GM12878 (cell line): ENCODE measurements at regions not wholly inside any gene's neighbourhood (a gene's known extent, or its start where the extent isn't known, plus 50 kb on each side); places are given as distances from the start of the nearest gene placed in this dataset.

Source experiments
- ATAC-seq: fragments of 200-7000 bp; cut with Tn5 transposase; 3 replicates; pipeline ENCODE4 v1.9.1; 2020; ENCODE audit warnings: mild to moderate bottlenecking, moderate library complexity
- BruUV-seq: library from RNA; stranded (reverse); fragments of 400-500 nt; replicated peaks from 2 replicates; lab custom pipeline; 2021; lab: Mats Ljungman, UMichigan
- CTCF ChIA-PET: fragments of 300-600 bp; sonication (Branson Sonifier 250); formaldehyde crosslinking; extraction: SDS; loops from one replicate; lab custom pipeline; 2021; ENCODE audit warnings: inconsistent platforms; lab: Yijun Ruan, JAX
- POLR2A ChIA-PET: fragments of 350-600 bp; formaldehyde crosslinking; extraction: SDS; loops from one replicate; lab custom pipeline; 2021; ENCODE audit warnings: inconsistent platforms; lab: Charles Lee
- RAD21 ChIA-PET: fragments of 300-600 bp; sonication (Branson Sonifier 250); formaldehyde crosslinking; loops from one replicate; lab custom pipeline; 2023; ENCODE audit warnings: antibody characterized with exemption; ENCODE audit not compliant: unreplicated experiment; lab: Charles Lee
- SMC1A ChIA-PET: fragments of 300-600 bp; sonication (Branson Sonifier 250); formaldehyde crosslinking; loops from one replicate; lab custom pipeline; 2023; ENCODE audit not compliant: unreplicated experiment, uncharacterized antibody; lab: Charles Lee
- DNase-seq: peaks from one replicate; pipeline ENCODE4 v3.0.0-alpha.2; 2011; ENCODE audit warnings: low read depth, low spot score
- FAIRE-seq: peaks from 3 replicates; lab custom pipeline; 2011; peaks lifted over from hg19 to GRCh38; lab: Jason Lieb, UNC
- H2AFZ ChIP-seq: 2 replicates; pipeline ENCODE4 v1.6.0; 2011; ENCODE audit warnings: low read depth, low read length, control low read depth; ENCODE audit not compliant: control insufficient read depth
- H3K27ac ChIP-seq: 2 replicates; pipeline ENCODE4 v1.5.1; 2011; ENCODE audit warnings: control low read depth; ENCODE audit not compliant: control insufficient read depth, insufficient read depth
- H3K27me3 ChIP-seq, 2 experiments: replicated peaks in 1 of 2; 2 replicates each; pipeline versions ENCODE4 v1.6.0 to v1.6.1; 2011; ENCODE audit warnings: low read length in 1 of 2; ENCODE audit not compliant: control insufficient read depth in 2 of 2, insufficient read depth in 2 of 2
- H3K36me3 ChIP-seq, 2 experiments: 2 replicates each; pipeline ENCODE4 v1.5.1; 2011; ENCODE audit warnings: low read length in 1 of 2; ENCODE audit not compliant: control insufficient read depth in 2 of 2, insufficient read depth in 2 of 2
- H3K4me1 ChIP-seq: 2 replicates; pipeline ENCODE4 v1.6.1; 2011; ENCODE audit warnings: mild to moderate bottlenecking, low read length, moderate library complexity, mixed read lengths; ENCODE audit not compliant: control insufficient read depth, insufficient read depth
- H3K4me2 ChIP-seq: 2 replicates; pipeline ENCODE4 v1.6.0; 2011; ENCODE audit warnings: control low read depth; ENCODE audit not compliant: control insufficient read depth, insufficient read depth
- H3K4me3 ChIP-seq: fragments of 200-600 bp; sonication (generic); 2 replicates; pipeline ENCODE4 v1.5.1; 2016
- H3K79me2 ChIP-seq: 2 replicates; pipeline ENCODE4 v1.6.0; 2011; ENCODE audit warnings: low read length; ENCODE audit not compliant: control insufficient read depth, insufficient read depth
- H3K9ac ChIP-seq: 2 replicates; pipeline ENCODE4 v1.8.0; 2011; ENCODE audit warnings: low read length, control low read depth, mixed read lengths; ENCODE audit not compliant: control insufficient read depth, insufficient read depth
- H3K9me3 ChIP-seq: replicated peaks from 3 replicates; pipeline ENCODE4 v1.5.1; 2011; ENCODE audit warnings: mild to moderate bottlenecking, low read length; ENCODE audit not compliant: control insufficient read depth, insufficient read depth
- H4K20me1 ChIP-seq: 2 replicates; pipeline ENCODE4 v1.6.0; 2011; ENCODE audit not compliant: control insufficient read depth, insufficient read depth
- BRCA1 ChIP-seq: IDR thresholded peaks from 2 replicates; pipeline ENCODE4 v1.6.1; 2011; ENCODE audit warnings: low read depth, low read length, improper control_type of control experiment
- NFIC ChIP-seq: IDR thresholded peaks from 2 replicates; pipeline ENCODE4 v1.6.1; 2012; ENCODE audit warnings: low read depth, mild to moderate bottlenecking, inconsistent platforms, low read length, moderate library complexity
- NR2C1 ChIP-seq: fragments of 450-650 bp; IDR thresholded peaks from 2 replicates; pipeline ENCODE4 v1.6.1; 2017; ENCODE audit warnings: antibody characterized with exemption, mild to moderate bottlenecking, moderate library complexity
- PAX5 ChIP-seq: IDR thresholded peaks from 2 replicates; pipeline ENCODE4 v1.6.1; 2011; ENCODE audit warnings: low read depth, low read length, borderline replicate concordance
- RAD51 ChIP-seq: fragments of 450-650 bp; IDR thresholded peaks from 2 replicates; pipeline ENCODE4 v1.6.1; 2016; ENCODE audit warnings: moderate library complexity, mild to moderate bottlenecking, inconsistent platforms
- RB1 ChIP-seq: fragments of 450-650 bp; formaldehyde crosslinking; IDR thresholded peaks from 2 replicates; pipeline ENCODE4 v1.6.1; 2017; ENCODE audit warnings: mild to moderate bottlenecking, borderline replicate concordance
- RUNX3 ChIP-seq: IDR thresholded peaks from 2 replicates; pipeline ENCODE4 v1.6.1; 2012; ENCODE audit warnings: low read length, inconsistent platforms
- WRNIP1 ChIP-seq: IDR thresholded peaks from 2 replicates; pipeline ENCODE4 v1.6.1; 2011; ENCODE audit warnings: low read depth, low read length, improper control_type of control experiment, borderline replicate concordance
- YBX1 ChIP-seq: fragments of 450-650 bp; IDR thresholded peaks from 2 replicates; pipeline ENCODE4 v1.6.1; 2016; ENCODE audit warnings: antibody characterized with exemption
- WGBS: methylation state at CpG from one replicate; pipeline ENCODE4 v1.1.6; 2016; ENCODE audit warnings: low lambda C conversion rate; ENCODE audit not compliant: insufficient replicate concordance, insufficient coverage; ENCODE audit errors: missing lambda C conversion rate; 5-methylcytosine and 5-hydroxymethylcytosine counted together
- in situ Hi-C: fragments of 300-500 bp; cut with MboI; formaldehyde crosslinking; loops from 9 replicates; pipeline ENCODE4 v1.14.3; 2018; ENCODE audit warnings: mixed read lengths
- intact Hi-C: fragments of 100-400 bp; cut with micrococcal nuclease; formaldehyde crosslinking; loops from one replicate; pipeline ENCODE4 v1.14.2; 2022; ENCODE audit not compliant: unreplicated experiment
- TF ChIP-seq, protein P1 (sequence below): fragments of 450-650 bp; IDR thresholded peaks from 2 replicates; pipeline ENCODE4 v1.6.1; 2016; ENCODE audit warnings: mild to moderate bottlenecking
- TF ChIP-seq, protein P2 (sequence below): fragments of 450-650 bp; IDR thresholded peaks from 2 replicates; pipeline ENCODE4 v1.6.1; 2017; ENCODE audit warnings: antibody characterized with exemption, mild to moderate bottlenecking, moderate library complexity
- TF ChIP-seq, protein P3 (sequence below): fragments of 450-650 bp; conservative IDR thresholded peaks from 2 replicates; pipeline ENCODE4 v1.6.1; 2017; ENCODE audit warnings: mild to moderate bottlenecking, moderate library complexity
- TF ChIP-seq, protein P4 (sequence below): IDR thresholded peaks from 2 replicates; pipeline ENCODE4 v1.6.1; 2012; ENCODE audit warnings: low read depth, low read length, improper control_type of control experiment
- TF ChIP-seq, protein P5 (sequence below): IDR thresholded peaks from 2 replicates; pipeline ENCODE4 v1.6.1; 2011; ENCODE audit warnings: borderline replicate concordance, low read depth, mild to moderate bottlenecking, moderate library complexity, mixed read lengths, low read length; ENCODE audit not compliant: insufficient read depth; ENCODE audit errors: extremely low read length

DNA sequence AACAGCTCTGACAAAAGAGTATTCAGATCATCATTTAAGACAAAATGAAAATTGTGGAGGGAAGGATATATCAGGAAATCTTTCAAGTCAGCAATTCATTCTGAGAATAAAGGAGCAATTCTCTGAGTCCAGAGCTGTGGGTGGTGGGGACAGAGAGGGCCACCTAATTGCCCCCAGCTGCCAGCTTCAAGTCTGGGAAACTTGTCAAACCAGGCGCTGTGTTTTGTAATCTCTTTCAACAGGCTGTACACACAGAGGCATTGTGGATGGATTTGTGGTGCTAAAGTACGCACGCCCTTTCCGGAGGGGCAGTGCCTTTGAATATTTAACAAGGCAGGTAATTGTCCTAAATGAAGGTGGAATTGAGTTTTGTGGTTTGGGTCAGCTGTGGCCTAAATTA, 591.1 kb upstream of the BOD1L1 start:
- ChIA-PET CTCF (no interaction called here), RAD21 (no interaction called here)
- H4K20me1 ChIP-seq = no peaks in the 10 kb centered on the region
- no peaks in the 10 kb centered on the region for H3K27me3 ChIP-seq
- intact Hi-C loops = no loop called here
- H2AFZ ChIP-seq = no peak overlapping the region
- H3K4me3 ChIP-seq = no peak overlapping the region
- no peak for DNase-seq
- no peaks in the 10 kb centered on the region for H3K36me3 ChIP-seq
- TF ChIP-seq BRCA1 = no peak
- TF ChIP-seq, protein P1, sequence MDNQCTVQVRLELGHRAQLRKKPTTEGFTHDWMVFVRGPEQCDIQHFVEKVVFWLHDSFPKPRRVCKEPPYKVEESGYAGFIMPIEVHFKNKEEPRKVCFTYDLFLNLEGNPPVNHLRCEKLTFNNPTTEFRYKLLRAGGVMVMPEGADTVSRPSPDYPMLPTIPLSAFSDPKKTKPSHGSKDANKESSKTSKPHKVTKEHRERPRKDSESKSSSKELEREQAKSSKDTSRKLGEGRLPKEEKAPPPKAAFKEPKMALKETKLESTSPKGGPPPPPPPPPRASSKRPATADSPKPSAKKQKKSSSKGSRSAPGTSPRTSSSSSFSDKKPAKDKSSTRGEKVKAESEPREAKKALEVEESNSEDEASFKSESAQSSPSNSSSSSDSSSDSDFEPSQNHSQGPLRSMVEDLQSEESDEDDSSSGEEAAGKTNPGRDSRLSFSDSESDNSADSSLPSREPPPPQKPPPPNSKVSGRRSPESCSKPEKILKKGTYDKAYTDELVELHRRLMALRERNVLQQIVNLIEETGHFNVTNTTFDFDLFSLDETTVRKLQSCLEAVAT = no peak
- TF ChIP-seq, protein P2, sequence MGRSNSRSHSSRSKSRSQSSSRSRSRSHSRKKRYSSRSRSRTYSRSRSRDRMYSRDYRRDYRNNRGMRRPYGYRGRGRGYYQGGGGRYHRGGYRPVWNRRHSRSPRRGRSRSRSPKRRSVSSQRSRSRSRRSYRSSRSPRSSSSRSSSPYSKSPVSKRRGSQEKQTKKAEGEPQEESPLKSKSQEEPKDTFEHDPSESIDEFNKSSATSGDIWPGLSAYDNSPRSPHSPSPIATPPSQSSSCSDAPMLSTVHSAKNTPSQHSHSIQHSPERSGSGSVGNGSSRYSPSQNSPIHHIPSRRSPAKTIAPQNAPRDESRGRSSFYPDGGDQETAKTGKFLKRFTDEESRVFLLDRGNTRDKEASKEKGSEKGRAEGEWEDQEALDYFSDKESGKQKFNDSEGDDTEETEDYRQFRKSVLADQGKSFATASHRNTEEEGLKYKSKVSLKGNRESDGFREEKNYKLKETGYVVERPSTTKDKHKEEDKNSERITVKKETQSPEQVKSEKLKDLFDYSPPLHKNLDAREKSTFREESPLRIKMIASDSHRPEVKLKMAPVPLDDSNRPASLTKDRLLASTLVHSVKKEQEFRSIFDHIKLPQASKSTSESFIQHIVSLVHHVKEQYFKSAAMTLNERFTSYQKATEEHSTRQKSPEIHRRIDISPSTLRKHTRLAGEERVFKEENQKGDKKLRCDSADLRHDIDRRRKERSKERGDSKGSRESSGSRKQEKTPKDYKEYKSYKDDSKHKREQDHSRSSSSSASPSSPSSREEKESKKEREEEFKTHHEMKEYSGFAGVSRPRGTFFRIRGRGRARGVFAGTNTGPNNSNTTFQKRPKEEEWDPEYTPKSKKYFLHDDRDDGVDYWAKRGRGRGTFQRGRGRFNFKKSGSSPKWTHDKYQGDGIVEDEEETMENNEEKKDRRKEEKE = no peak
- TF ChIP-seq NFIC = no peak
- TF ChIP-seq, protein P3, sequence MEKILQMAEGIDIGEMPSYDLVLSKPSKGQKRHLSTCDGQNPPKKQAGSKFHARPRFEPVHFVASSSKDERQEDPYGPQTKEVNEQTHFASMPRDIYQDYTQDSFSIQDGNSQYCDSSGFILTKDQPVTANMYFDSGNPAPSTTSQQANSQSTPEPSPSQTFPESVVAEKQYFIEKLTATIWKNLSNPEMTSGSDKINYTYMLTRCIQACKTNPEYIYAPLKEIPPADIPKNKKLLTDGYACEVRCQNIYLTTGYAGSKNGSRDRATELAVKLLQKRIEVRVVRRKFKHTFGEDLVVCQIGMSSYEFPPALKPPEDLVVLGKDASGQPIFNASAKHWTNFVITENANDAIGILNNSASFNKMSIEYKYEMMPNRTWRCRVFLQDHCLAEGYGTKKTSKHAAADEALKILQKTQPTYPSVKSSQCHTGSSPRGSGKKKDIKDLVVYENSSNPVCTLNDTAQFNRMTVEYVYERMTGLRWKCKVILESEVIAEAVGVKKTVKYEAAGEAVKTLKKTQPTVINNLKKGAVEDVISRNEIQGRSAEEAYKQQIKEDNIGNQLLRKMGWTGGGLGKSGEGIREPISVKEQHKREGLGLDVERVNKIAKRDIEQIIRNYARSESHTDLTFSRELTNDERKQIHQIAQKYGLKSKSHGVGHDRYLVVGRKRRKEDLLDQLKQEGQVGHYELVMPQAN = no peak
- TF ChIP-seq, protein P4, sequence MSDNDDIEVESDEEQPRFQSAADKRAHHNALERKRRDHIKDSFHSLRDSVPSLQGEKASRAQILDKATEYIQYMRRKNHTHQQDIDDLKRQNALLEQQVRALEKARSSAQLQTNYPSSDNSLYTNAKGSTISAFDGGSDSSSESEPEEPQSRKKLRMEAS = no peak
- TF ChIP-seq RB1 = no peak
- TF ChIP-seq YBX1 = no peak
- no peak for TF ChIP-seq PAX5
- no peak for TF ChIP-seq RAD51
- TF ChIP-seq WRNIP1 = no peak
- TF ChIP-seq, protein P5, sequence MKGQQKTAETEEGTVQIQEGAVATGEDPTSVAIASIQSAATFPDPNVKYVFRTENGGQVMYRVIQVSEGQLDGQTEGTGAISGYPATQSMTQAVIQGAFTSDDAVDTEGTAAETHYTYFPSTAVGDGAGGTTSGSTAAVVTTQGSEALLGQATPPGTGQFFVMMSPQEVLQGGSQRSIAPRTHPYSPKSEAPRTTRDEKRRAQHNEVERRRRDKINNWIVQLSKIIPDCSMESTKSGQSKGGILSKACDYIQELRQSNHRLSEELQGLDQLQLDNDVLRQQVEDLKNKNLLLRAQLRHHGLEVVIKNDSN = no peak
- TF ChIP-seq RUNX3 = no peak
- no peak for TF ChIP-seq NR2C1
- TF ChIP-seq, all 136 proteins: peak for 0
- no peak for ATAC-seq
- FAIRE-seq = no peak
- H3K4me2 ChIP-seq = no peak overlapping the region
- in situ Hi-C loops = no loop called here
- BruUV-seq = no TSS peak
- no peaks in the 10 kb centered on the region for H3K4me1 ChIP-seq
- 69% methylated on average over 4 of the region's 4 CpGs for WGBS
- ChIA-PET SMC1A (interaction anchor here (0.9 kb wide), 1 partner anchor 23 kb away, joined by 3 read pairs; no protein-coding TSS in a partner anchor), POLR2A (no interaction called here)
- H3K9ac ChIP-seq = no peak overlapping the region
- no peak overlapping the region for H3K27ac ChIP-seq
- H3K9me3 ChIP-seq = no peaks in the 10 kb centered on the region
- no peaks in the 10 kb centered on the region for H3K79me2 ChIP-seq
